ENCODE measurements at regions not wholly inside any gene's neighbourhood (a gene's known extent, or its start where the extent isn't known, plus 50 kb on each side); places are given as distances from the start of the nearest gene placed in this dataset.

DNA sequence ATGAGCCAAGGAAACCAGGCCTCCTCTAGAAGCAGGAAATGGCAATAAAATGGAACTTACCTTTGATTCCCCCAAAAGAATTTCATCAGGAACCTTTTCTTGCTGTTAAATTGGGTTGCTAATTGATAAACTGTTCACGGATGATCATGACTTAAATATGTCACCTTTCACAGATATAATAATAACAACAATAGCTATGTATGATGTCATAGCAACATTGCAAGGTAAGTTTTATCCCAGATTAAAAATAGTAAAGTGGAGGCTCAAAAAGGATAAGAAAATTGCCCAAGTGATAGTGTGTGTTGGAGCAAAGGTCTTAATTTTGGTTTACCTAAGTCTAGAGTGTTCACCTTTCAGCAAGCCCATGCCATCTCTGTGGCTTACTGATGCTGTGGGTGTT is 357.6 kb upstream of the CELF2 start:
- Histone ChIP-seq H3K4me3 (ENCODE audit: insufficient read depth, low read depth, low read length) (no peak overlapping the region), H3K27me3 (ENCODE audit: control insufficient read depth, insufficient read depth, low read length) (no peaks in the 10 kb centered on the region), H3K36me3 (replicated peaks; ENCODE audit: control insufficient read depth, insufficient read depth, low read length) (no peaks in the 10 kb centered on the region)
- no peak for DNase-seq

DNA sequence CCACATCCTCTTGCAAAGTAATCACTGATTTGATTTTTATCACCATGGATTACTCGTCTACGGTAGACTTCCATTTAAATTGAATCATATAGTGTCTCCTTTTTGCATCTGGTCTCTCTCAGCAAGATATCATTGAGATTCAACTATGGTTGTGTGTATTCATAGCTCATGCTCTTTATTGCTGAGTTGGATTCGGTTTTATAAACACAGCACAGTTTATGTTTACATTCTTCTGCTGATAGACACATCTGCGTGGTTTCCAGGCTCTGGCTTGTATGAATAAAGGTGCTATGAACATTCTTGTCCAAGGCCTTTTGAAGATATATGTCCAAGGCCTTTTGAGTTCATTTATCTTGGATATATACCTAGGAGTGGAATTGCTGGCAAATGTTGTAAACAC is 356.5 kb upstream of the CELF2 start:
- Histone ChIP-seq H3K36me3 (replicated peaks; ENCODE audit: control insufficient read depth, insufficient read depth, low read length) (no peaks in the 10 kb centered on the region), H3K27me3 (ENCODE audit: control insufficient read depth, insufficient read depth, low read length) (no peaks in the 10 kb centered on the region), H3K4me3 (ENCODE audit: insufficient read depth, low read depth, low read length) (no peak overlapping the region)
- DNase-seq, result no peak

DNA sequence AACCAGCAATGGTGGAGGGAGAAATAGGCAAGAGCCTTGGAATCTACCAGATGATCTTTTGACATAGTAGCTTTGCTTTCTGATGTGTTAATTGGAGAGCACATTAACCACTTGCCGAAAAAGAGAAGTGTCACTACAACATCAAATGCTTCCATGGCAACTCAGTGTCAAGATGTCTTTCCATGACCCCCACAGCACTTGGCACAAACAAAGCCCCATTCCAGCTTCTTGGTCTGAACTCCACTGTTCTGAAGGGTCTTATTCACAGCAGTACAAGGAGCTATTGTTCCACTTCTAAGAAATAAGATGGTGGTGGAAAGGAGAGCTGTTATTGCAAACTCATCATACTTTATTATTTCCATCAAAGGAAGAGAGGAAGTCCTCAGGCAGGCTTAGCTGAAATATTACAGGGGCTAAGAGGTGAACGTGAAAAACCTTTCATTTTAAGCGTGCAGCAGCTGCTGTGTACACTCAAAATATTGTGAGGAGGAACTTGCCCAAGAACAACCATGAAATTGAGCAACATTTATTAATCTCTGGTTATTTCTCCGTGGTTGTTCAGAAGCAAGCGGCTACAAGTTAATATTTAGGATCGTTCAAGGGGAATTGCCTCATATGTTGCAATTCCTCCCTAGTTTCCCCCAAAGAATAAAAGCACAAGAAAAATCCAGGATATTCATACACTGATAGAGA is 354.8 kb upstream of the CELF2 start:
- no peak for DNase-seq
- Histone ChIP-seq H3K36me3 (replicated peaks; ENCODE audit: control insufficient read depth, insufficient read depth, low read length) (no peaks in the 10 kb centered on the region), H3K4me3 (ENCODE audit: insufficient read depth, low read depth, low read length) (no peak overlapping the region), H3K27me3 (ENCODE audit: control insufficient read depth, insufficient read depth, low read length) (no peaks in the 10 kb centered on the region)

DNA sequence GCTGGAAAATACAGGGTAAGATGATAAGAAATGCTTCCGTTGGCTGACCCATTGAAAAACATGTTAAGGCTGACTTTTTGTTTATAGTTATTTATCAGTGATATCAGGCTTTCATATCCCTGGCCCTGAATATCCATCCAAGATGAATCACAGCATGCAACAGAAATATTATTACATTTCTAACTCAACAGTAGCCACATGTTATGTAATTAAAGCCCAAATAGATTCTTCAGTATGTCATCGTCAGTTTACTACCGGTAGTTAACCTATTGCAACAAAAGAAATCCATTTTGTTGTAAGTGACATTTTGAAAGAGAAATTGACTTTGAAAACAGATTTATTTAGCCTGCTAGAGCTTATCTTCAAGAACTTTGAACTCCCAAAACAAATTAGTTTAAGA is 354.1 kb upstream of the CELF2 start:
- no peaks in the 10 kb centered on the region for H3K36me3 ChIP-seq (replicated peaks; ENCODE audit: control insufficient read depth, insufficient read depth, low read length)
- H3K27me3 ChIP-seq (ENCODE audit: control insufficient read depth, insufficient read depth, low read length), result no peaks in the 10 kb centered on the region
- no peak overlapping the region for H3K4me3 ChIP-seq (ENCODE audit: insufficient read depth, low read depth, low read length)
- DNase-seq, result no peak

DNA sequence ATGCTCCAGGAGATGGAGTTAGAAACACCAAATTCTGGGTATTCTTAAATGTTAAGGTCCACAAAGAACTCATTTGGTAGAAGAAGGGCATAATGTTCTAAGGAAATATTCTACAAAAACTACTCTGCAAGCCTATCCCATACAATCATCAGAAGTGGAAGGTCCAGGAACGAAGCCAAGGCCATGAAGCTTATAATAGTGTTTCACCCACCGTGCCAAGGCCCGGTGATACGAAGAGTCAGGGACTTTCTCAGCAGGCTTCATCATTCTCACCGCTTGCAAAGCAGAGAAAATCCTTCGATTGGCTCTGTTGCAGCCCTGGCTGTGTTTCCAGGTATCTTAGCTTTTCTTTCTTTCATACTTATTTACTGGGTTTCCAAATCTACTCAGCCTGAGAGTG is 351.9 kb upstream of the CELF2 start:
- no peak for DNase-seq
- H3K4me3 ChIP-seq (ENCODE audit: insufficient read depth, low read depth, low read length), result no peak overlapping the region
- no peaks in the 10 kb centered on the region for H3K27me3 ChIP-seq (ENCODE audit: control insufficient read depth, insufficient read depth, low read length)
- no peaks in the 10 kb centered on the region for H3K36me3 ChIP-seq (replicated peaks; ENCODE audit: control insufficient read depth, insufficient read depth, low read length)

DNA sequence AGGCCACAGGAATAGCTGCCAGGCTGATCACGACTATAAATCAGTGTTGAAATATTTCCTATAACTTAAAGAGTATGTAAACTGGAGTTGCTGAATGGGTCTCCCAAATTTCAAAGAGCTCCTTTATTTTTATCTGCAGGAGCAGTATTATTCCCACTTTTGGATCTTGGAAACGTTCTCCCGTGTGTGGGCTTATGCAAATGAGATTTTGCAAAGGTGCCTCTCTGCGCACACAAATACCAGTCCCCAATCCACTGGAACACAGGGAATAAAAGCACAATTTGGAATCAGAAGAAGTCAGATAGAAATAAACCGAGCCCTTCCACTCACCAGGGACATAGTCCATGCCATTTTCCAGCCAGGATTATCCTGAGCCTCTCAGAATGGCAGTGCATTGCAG is 350.2 kb upstream of the CELF2 start:
- no peak overlapping the region for H3K4me3 ChIP-seq (ENCODE audit: insufficient read depth, low read depth, low read length)
- no peaks in the 10 kb centered on the region for H3K36me3 ChIP-seq (replicated peaks; ENCODE audit: control insufficient read depth, insufficient read depth, low read length)
- no peaks in the 10 kb centered on the region for H3K27me3 ChIP-seq (ENCODE audit: control insufficient read depth, insufficient read depth, low read length)
- DNase-seq, result no peak

DNA sequence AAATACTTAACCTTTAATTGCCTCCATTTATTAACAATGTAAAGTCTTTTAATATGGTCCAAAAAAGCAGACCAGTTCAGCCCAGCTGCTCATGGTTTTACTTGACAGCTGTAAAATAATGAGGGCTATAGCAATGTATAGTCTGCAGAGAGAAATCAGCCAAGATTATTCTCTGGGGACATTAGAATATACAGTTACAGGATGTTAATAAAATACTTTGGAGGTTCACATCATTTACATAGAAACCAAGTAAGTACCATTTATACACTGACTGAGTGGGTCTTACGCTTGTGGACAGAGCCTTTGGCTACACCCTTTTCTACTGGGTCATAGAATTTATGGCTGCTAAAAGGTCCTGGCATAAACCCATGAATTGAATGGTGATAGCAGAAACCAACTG is 340.7 kb upstream of the CELF2 start:
- DNase-seq, result no peak
- no peaks in the 10 kb centered on the region for H3K27me3 ChIP-seq (ENCODE audit: control insufficient read depth, insufficient read depth, low read length)
- no peaks in the 10 kb centered on the region for H3K36me3 ChIP-seq (replicated peaks; ENCODE audit: control insufficient read depth, insufficient read depth, low read length)
- H3K4me3 ChIP-seq (ENCODE audit: insufficient read depth, low read depth, low read length), result no peak overlapping the region

DNA sequence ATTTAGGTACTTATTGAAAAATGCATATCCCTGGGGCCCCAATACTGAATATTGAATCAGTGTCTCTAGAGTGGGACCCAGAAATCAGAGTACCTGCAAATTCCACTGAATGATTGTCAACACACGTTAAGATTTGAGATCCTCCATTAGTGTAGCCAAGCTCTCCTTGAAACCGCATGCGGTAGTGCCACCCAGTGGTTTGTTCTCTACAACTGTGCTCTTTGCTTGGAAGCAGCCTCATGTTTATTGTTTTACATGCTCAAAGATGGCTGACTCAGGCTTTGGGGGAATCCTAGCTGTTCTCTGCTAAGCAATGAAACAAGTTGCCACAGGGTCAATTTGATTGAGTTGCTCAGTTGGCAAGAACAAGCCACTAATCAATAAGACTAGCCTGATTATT is 340.2 kb upstream of the CELF2 start:
- Histone ChIP-seq H3K4me3 (ENCODE audit: insufficient read depth, low read depth, low read length) (no peak overlapping the region), H3K27me3 (ENCODE audit: control insufficient read depth, insufficient read depth, low read length) (no peaks in the 10 kb centered on the region), H3K36me3 (replicated peaks; ENCODE audit: control insufficient read depth, insufficient read depth, low read length) (no peaks in the 10 kb centered on the region)
- DNase-seq, result peak; percentile 28

DNA sequence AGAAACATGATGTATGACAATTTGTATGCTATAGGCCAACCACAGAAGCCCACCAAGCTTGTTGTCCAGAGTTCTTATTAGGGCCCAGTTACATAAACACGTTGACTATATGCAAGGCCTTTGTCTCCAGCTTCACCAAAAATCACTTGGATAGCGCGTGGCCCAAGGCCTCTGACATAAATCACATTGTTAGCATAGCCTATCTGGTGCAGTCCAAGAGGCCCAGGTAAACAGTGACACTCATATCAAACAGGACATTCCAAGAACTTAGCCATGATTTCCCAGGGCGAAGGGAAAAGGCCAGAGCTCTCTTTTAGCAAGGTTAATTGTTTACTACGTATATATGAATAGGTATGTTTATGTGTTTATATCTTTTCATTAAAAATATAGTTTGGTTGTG is 337.2 kb upstream of the CELF2 start:
- DNase-seq, result no peak
- H3K36me3 ChIP-seq (replicated peaks; ENCODE audit: control insufficient read depth, insufficient read depth, low read length), result no peaks in the 10 kb centered on the region
- H3K4me3 ChIP-seq (ENCODE audit: insufficient read depth, low read depth, low read length), result no peak overlapping the region
- no peaks in the 10 kb centered on the region for H3K27me3 ChIP-seq (ENCODE audit: control insufficient read depth, insufficient read depth, low read length)

DNA sequence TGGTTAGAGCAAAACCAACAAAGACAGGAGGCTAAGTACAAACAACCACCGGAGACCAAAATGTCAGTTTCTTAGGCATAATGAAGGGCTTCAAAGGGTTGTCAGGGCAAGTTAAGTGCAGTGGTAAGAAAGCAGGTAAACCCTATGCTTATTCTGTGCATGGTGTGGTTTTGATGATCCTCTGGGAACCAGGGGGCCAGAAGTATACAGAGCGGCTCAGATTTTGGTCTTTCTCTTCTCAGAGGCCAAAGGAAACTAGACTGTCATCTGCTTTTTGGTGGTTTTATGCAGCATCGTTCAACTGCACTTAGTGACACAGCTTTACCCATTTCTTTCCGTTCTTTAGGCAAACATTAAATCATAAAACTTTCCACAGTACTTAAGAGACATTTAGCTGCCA is 332.7 kb upstream of the CELF2 start:
- Histone ChIP-seq H3K27me3 (ENCODE audit: control insufficient read depth, insufficient read depth, low read length) (no peaks in the 10 kb centered on the region), H3K36me3 (replicated peaks; ENCODE audit: control insufficient read depth, insufficient read depth, low read length) (no peaks in the 10 kb centered on the region), H3K4me3 (ENCODE audit: insufficient read depth, low read depth, low read length) (no peak overlapping the region)
- DNase-seq, result no peak

DNA sequence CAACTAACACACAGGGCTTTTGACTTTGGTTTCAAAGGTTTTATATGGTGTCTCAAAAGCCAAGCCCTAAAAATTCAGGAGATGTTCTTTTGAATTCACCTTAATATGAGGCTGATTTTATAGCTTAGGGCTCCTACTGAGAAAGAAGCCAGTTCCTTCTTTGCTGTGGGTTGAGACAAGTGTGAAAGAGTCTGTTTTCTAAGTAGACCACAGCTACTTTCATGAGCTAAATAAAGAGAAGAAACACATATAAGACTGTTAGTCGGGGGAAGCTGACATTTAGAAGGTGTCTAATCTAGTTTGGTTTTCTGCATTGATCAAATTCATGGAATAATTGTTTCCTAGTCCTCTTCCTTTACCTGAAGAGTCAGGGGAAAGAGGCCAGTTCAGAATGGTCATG is 332.1 kb upstream of the CELF2 start:
- Histone ChIP-seq H3K36me3 (replicated peaks; ENCODE audit: control insufficient read depth, insufficient read depth, low read length) (no peaks in the 10 kb centered on the region), H3K4me3 (ENCODE audit: insufficient read depth, low read depth, low read length) (no peak overlapping the region), H3K27me3 (ENCODE audit: control insufficient read depth, insufficient read depth, low read length) (no peaks in the 10 kb centered on the region)
- DNase-seq, result no peak

DNA sequence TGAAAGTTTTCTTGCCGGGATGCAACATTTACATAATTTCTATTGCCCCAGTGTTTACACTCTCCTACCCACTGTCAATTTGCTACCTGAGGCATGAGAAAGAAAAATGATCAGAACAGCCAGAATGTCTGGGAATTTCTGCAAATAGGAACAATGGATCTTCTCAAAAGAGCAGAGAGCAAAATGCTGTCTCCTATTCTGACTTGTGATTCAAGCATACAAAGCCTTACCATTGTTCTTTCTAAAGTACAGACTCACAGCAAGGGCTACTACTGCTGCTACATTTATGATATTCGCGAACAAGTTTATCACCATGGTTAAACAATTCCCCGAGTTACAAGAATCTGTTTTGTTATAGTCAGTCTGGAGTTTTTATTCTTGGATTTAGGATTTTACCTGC is 329.9 kb upstream of the CELF2 start:
- H3K27me3 ChIP-seq (ENCODE audit: control insufficient read depth, insufficient read depth, low read length), result no peaks in the 10 kb centered on the region
- no peak overlapping the region for H3K4me3 ChIP-seq (ENCODE audit: insufficient read depth, low read depth, low read length)
- no peaks in the 10 kb centered on the region for H3K36me3 ChIP-seq (replicated peaks; ENCODE audit: control insufficient read depth, insufficient read depth, low read length)
- DNase-seq, result no peak

DNA sequence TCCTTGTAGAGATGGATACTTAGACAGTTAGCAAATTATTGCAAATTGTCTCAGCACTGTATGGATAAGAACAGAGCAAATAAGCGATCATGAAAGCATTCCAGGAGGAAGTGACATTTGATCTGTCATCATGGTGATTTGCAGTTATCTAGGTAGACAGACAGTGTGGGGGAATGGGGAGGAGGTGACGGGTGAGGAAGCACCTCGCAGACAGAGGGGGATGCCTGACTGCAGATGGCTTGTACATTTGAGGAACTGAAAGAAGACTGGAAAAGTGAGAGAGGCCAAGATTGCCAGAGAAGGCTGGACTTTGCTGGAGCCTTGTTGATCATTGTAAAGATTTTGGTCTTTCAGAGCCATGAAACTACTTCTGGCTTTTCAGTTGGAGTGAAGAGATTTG is 318.2 kb upstream of the CELF2 start:
- DNase-seq, result no peak
- H3K4me3 ChIP-seq (ENCODE audit: insufficient read depth, low read depth, low read length), result no peak overlapping the region
- no peaks in the 10 kb centered on the region for H3K36me3 ChIP-seq (replicated peaks; ENCODE audit: control insufficient read depth, insufficient read depth, low read length)
- no peaks in the 10 kb centered on the region for H3K27me3 ChIP-seq (ENCODE audit: control insufficient read depth, insufficient read depth, low read length)

DNA sequence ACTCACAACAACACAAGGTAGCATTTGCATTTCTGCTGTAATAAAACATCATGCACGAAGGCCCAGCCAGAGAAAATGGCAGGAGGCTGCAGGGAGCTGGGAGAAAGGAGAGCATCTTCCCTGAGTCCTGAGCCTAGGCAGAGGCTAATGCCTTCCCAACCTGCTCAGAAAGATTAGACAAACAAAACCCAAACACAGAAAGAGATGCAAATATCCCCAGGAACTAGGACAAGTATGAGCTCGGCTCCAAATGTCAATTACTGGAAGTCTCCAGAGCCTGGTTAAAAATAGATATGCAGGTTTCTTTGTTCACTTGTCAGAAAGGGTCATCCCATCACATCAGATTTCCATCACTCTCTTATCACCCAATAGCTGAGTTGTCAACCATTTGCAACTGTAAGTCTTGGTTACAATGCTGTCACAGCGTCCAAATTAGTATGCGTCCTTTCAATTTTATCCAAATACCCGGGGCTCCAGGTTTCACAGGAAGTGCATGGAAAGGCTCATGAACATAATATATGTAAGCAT is 316.5 kb upstream of the CELF2 start:
- DNase-seq, result no peak
- H3K4me3 ChIP-seq (ENCODE audit: insufficient read depth, low read depth, low read length), result no peak overlapping the region

DNA sequence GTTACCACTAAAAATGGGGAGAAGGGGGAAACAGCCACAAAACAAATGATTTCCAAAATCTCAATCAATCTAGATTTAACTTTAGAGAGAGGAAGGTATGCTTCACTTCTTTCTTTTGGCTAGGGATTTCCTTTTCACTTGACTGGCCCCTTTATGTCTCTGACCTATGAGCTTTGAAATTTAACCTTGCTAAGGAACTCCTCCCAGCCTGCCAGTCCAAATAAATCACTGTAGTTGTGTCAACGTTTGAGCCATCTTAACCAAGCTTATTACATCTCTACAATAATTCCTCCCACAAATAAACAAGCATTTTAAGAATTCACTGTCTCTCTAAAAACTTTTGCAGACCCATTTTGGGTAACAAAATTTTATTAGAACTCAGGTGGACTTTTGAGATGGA is 315.5 kb upstream of the CELF2 start:
- DNase-seq, result no peak
- H3K36me3 ChIP-seq (replicated peaks; ENCODE audit: control insufficient read depth, insufficient read depth, low read length), result no peaks in the 10 kb centered on the region
- H3K27me3 ChIP-seq (ENCODE audit: control insufficient read depth, insufficient read depth, low read length), result no peaks in the 10 kb centered on the region
- no peak overlapping the region for H3K4me3 ChIP-seq (ENCODE audit: insufficient read depth, low read depth, low read length)

More for the DNA sequence above, 316.5 kb upstream of the CELF2 start:
- no peaks in the 10 kb centered on the region for H3K36me3 ChIP-seq (replicated peaks; ENCODE audit: control insufficient read depth, insufficient read depth, low read length)
- no peaks in the 10 kb centered on the region for H3K27me3 ChIP-seq (ENCODE audit: control insufficient read depth, insufficient read depth, low read length)

DNA sequence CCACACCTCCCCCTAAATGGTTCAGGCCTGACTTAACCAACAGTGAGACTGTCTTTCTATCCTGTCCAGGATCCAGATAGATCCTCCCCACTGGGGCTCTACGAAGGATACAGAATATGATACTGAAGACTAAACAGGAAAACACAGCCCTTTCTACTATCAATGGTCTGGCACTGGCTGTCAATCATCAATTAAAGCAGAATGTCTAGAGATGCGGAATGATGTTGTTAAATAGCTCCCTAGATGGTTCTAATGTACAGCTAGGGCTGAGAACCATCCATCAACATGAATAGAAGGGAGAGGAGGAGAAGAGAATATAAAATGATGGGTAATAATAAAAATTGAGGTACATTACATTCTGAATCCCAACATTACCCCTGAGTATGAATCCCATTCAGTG is 314.3 kb upstream of the CELF2 start:
- no peak for DNase-seq
- no peaks in the 10 kb centered on the region for H3K27me3 ChIP-seq (ENCODE audit: control insufficient read depth, insufficient read depth, low read length)
- H3K36me3 ChIP-seq (replicated peaks; ENCODE audit: control insufficient read depth, insufficient read depth, low read length), result no peaks in the 10 kb centered on the region
- H3K4me3 ChIP-seq (ENCODE audit: insufficient read depth, low read depth, low read length), result no peak overlapping the region
